Skeletal muscle tissue (tissue), 3 donors: ENCODE measurements at regions not wholly inside any gene's neighbourhood (a gene's known extent, or its start where the extent isn't known, plus 50 kb on each side); places are given as distances from the start of the nearest gene placed in this dataset.

ENCODE experiments used
- H3K27ac ChIP-seq: one replicate; pipeline ENCODE4 v1.7.0; 2013; ENCODE audit warnings: mild to moderate bottlenecking, low read depth, low read length, inconsistent platforms
- H3K27me3 ChIP-seq, 3 donors: one replicate each; pipeline ENCODE4 v1.7.0; 2013; ENCODE audit warnings: low read length in 3 of 3; ENCODE audit not compliant: control insufficient read depth in 3 of 3, insufficient read depth in 3 of 3
- H3K36me3 ChIP-seq, 3 donors: one replicate each; pipeline ENCODE4 v1.7.0; 2013; ENCODE audit warnings: low read length in 3 of 3; ENCODE audit not compliant: control insufficient read depth in 3 of 3, insufficient read depth in 3 of 3
- H3K4me1 ChIP-seq, 3 donors: one replicate each; pipeline ENCODE4 v1.7.0; 2013; ENCODE audit warnings: low read length in 3 of 3, mild to moderate bottlenecking in 3 of 3; ENCODE audit not compliant: control insufficient read depth in 3 of 3, insufficient read depth in 3 of 3
- H3K4me3 ChIP-seq, 3 donors: one replicate each; pipeline ENCODE4 v1.7.0; 2013; ENCODE audit warnings: low read length in 3 of 3
- H3K9ac ChIP-seq, 3 donors: one replicate each; pipeline ENCODE4 v1.7.0; 2013; ENCODE audit warnings: low read length in 3 of 3, mild to moderate bottlenecking in 3 of 3, moderate library complexity in 2 of 3, low read depth in 1 of 3
- H3K9me3 ChIP-seq, 3 donors: one replicate each; pipeline ENCODE4 v1.7.0; 2013; ENCODE audit warnings: low read length in 3 of 3; ENCODE audit not compliant: control insufficient read depth in 3 of 3
- donor health status: Osteomylitis.

DNA sequence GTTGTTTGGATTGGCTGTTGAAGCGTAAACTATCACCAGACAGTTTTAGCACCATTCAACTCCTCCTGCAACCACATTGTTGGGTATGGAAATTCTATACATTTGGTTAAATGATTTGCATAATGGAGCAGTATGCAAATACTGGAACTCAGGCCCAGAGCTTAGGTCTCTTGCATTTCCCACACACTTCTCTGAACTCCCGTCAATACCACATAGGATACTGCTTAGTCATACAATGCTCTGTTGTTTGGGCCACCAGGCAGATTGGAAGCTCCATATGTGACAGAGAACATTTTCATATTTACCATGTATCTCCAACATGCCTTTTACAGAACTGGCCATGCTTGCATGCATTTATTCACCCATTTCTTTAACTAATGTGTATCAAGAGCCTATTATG lies 78.0 kb downstream of the IFNG start:
- no peaks in the 10 kb centered on the region for H3K27me3 ChIP-seq
- no peaks in the 10 kb centered on the region for H3K36me3 ChIP-seq
- no peak overlapping the region for H3K9ac ChIP-seq
- no peaks in the 10 kb centered on the region for H3K9me3 ChIP-seq
- no peak overlapping the region for H3K27ac ChIP-seq
- no peaks in the 10 kb centered on the region for H3K4me1 ChIP-seq
- no peak overlapping the region for H3K4me3 ChIP-seq

DNA sequence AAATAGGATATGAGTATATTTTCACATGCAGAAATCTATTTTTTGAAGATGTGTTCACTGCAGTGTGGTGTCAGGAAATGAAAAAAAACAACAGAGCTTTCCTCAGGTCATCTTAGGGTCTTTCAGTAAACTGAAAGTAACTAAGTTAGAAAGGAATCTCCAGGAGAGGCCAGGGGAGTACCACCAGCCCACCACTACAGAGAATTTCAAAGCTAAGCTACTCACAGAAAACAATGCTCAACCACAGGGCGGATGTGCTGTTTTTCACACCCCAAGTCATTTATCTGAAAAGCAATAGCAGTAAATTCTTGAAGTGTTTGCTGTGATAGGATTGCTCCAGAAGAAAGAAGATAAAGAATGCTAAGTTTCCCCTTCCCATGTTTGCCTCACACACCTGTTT lies 79.0 kb downstream of the IFNG start:
- H3K9me3 ChIP-seq, result no peaks in the 10 kb centered on the region
- H3K36me3 ChIP-seq, result no peaks in the 10 kb centered on the region
- H3K9ac ChIP-seq, result no peak overlapping the region
- no peak overlapping the region for H3K4me3 ChIP-seq
- no peaks in the 10 kb centered on the region for H3K4me1 ChIP-seq
- no peak overlapping the region for H3K27ac ChIP-seq
- no peaks in the 10 kb centered on the region for H3K27me3 ChIP-seq

DNA sequence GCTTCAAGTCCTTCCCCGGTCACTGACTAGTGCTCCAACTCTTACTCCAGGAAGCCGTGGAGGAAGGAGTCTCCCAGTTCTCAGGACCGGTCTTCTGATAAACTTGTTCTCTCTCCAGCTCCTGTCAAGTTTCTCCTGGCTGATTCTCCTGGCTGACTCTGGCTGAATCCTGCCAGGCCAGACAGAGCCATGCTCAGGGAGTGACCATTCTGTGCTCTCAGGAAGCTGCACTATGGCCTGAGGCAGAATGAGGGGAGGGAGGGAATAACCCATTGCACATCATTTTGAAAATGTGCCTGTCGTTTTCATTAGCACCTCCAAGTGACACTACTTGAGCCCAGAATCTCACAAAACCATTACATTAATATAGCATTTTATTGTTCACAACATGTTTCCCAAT lies 80.8 kb downstream of the IFNG start:
- no peak overlapping the region for H3K27ac ChIP-seq
- H3K9ac ChIP-seq, result no peak overlapping the region

DNA sequence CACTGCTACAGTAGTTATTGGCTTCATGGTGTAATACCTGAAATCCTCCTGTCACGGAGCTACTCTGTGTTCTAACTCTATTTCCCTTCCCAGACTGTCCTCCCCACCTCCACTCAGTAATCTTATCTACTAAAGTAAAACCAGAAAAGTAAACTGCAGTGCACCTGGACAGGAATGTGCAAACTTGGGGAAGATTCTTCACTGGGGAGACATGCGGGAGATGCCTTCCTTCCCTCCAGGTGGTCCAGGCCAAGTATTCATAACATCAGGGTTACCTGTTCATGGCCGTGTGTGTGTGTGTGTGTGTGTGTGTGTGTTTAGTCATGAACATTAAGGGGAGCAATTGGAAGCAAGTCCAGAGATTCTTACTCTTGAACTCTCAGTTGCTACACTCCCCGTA lies 84.1 kb downstream of the IFNG start:
- Histone ChIP-seq H3K27ac (no peak overlapping the region), H3K4me3 (no peak overlapping the region), H3K4me1 (no peaks in the 10 kb centered on the region), H3K36me3 (no peaks in the 10 kb centered on the region), H3K9ac (no peak overlapping the region), H3K27me3 (no peaks in the 10 kb centered on the region), H3K9me3 (no peaks in the 10 kb centered on the region)

More for the DNA sequence above, 80.8 kb downstream of the IFNG start:
- Histone ChIP-seq H3K27me3 (no peaks in the 10 kb centered on the region), H3K9me3 (no peaks in the 10 kb centered on the region), H3K4me1 (no peaks in the 10 kb centered on the region), H3K36me3 (no peaks in the 10 kb centered on the region), H3K4me3 (no peak overlapping the region)

DNA sequence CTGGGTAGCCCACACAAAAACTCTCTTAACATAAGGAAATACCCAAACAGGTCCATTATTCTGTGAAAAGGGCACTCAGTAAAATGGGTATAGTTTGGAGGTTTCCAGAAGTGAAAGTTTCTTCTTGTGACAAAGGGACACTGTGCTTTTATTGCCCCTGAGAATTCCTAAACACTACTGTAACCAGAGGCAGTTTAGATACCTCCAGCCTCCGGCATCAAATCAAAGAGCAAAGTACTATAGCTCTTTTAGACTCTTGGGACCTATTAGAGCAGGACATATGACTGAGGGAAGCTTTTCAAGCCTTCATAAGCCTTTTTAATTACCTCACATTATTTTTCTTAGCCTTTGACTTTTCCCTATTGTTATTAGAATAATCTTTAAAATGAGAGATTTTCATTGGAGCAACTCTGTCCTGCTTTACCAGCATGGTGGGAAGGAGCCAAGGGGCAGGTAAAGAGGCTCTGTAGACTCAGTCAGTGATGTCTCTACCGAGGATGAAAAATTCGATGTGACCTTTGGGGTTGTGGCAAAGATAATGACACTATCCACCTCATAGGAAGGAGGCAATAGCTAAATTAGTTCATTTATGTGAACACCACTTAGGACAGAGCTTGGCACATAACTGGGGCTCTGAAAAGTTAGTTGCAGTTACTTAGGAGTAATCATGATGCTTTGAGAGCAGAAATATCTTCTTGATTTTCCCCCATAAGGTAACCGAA lies 85.1 kb downstream of the IFNG start:
- Histone ChIP-seq H3K27me3 (no peaks in the 10 kb centered on the region), H3K36me3 (no peaks in the 10 kb centered on the region), H3K4me1 (no peaks in the 10 kb centered on the region)

DNA sequence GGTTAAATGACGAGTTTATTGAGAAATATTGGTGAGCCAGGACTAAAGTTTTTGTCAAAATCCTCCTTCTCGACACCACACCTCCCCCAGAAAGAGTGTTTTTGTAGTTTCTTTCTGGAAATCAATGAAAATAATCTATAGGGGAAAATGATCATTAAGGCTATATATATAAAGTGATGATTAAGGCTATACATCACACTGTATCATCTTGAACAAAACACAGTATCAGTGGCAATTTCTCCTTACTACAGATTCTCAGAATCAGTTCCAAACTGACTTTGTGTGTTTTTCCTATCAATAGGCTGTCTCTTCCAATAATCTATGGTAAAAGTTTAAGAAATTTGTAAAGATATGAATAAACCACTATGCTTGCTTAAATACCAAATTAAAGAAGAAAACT lies 81.7 kb downstream of the IFNG-AS1 start:
- no peak overlapping the region for H3K4me3 ChIP-seq
- H3K27me3 ChIP-seq, result no peaks in the 10 kb centered on the region
- no peak overlapping the region for H3K27ac ChIP-seq
- H3K9me3 ChIP-seq, result peaks cover 0 to 2% (median 0%) of the 10 kb centered on the region in 3 donors
- no peak overlapping the region for H3K9ac ChIP-seq
- no peaks in the 10 kb centered on the region for H3K36me3 ChIP-seq
- no peaks in the 10 kb centered on the region for H3K4me1 ChIP-seq

More for the DNA sequence above, 85.1 kb downstream of the IFNG start:
- Histone ChIP-seq H3K9ac (no peak overlapping the region), H3K27ac (no peak overlapping the region), H3K4me3 (no peak overlapping the region), H3K9me3 (no peaks in the 10 kb centered on the region)
